NB4 (cell line): ENCODE measurements at regions not wholly inside any gene's neighbourhood (a gene's known extent, or its start where the extent isn't known, plus 50 kb on each side); places are given as distances from the start of the nearest gene placed in this dataset.

Experiments
- CTCF ChIP-seq: IDR thresholded peaks from one replicate; pipeline ENCODE4 v1.5.1; 2012; ENCODE audit warnings: low read depth, low read length
- MAX ChIP-seq: IDR thresholded peaks from 2 replicates; pipeline ENCODE4 v1.6.1; 2011; ENCODE audit warnings: low read depth, low read length
- POLR2A ChIP-seq: IDR thresholded peaks from 2 replicates; pipeline ENCODE4 v1.6.1; 2011; ENCODE audit warnings: mild to moderate bottlenecking; ENCODE audit not compliant: insufficient read length; ENCODE audit errors: extremely low read depth

- TF ChIP-seq CTCF = no peak
- TF ChIP-seq POLR2A = no peak
- TF ChIP-seq MAX = no peak
Measured at GRCh38 chrX:103158317-103158621, 56.6 kb upstream of the BEX4 start.
